Aorta (tissue), 5 donors: ENCODE measurements at regions not wholly inside any gene's neighbourhood (a gene's known extent, or its start where the extent isn't known, plus 50 kb on each side); places are given as distances from the start of the nearest gene placed in this dataset.

Experiments used
- ATAC-seq: fragments of 200-7000 bp; cut with Tn5 transposase; one replicate; pipeline ENCODE4 v1.9.1; 2022; ENCODE audit warnings: moderate library complexity; ENCODE audit not compliant: low FRiP score
- DNase-seq, 2 donors: peaks; one replicate each; pipeline ENCODE4 v3.0.0-alpha.2; 2020
- H3K27ac ChIP-seq, 2 donors: one replicate each; pipeline ENCODE4 v1.5.1; 2013; ENCODE audit warnings: low read length in 2 of 2, mild to moderate bottlenecking in 2 of 2, moderate library complexity in 2 of 2, control low read depth in 1 of 2, inconsistent platforms in 1 of 2, low read depth in 1 of 2
- H3K27me3 ChIP-seq, 2 donors: one replicate each; pipeline ENCODE4 v1.6.1; 2013; ENCODE audit warnings: control low read depth in 1 of 2, low read length in 1 of 2, mild to moderate bottlenecking in 1 of 2, moderate library complexity in 1 of 2; ENCODE audit not compliant: insufficient read depth in 2 of 2, control insufficient read depth in 1 of 2
- H3K36me3 ChIP-seq, 2 donors: one replicate each; pipeline ENCODE4 v1.6.1; 2013; ENCODE audit warnings: control low read depth in 1 of 2, low read length in 1 of 2, mild to moderate bottlenecking in 1 of 2; ENCODE audit not compliant: insufficient read depth in 2 of 2, control insufficient read depth in 1 of 2
- H3K4me1 ChIP-seq, 2 donors: one replicate each; pipeline ENCODE4 v1.6.1; 2013; ENCODE audit warnings: low read length in 2 of 2, control low read depth in 1 of 2, mild to moderate bottlenecking in 1 of 2, moderate library complexity in 1 of 2; ENCODE audit not compliant: insufficient read depth in 2 of 2, control insufficient read depth in 1 of 2
- H3K4me3 ChIP-seq, 2 donors: one replicate each; pipeline ENCODE4 v1.5.1; 2013; ENCODE audit warnings: low read length in 2 of 2, control low read depth in 1 of 2, mild to moderate bottlenecking in 1 of 2
- H3K9me3 ChIP-seq: one replicate; pipeline ENCODE4 v1.6.1; 2013; ENCODE audit warnings: mild to moderate bottlenecking, low read length; ENCODE audit not compliant: control insufficient read depth
- WGBS, 2 donors: extraction: QIAGEN DNeasy Blood & Tissue Kit; methylation state at CpG; one replicate each; pipeline ENCODE4 v1.1.7; 2013; 5-methylcytosine and 5-hydroxymethylcytosine counted together
- intact Hi-C, 2 donors: fragments of 100-400 bp; cut with DNase I; formaldehyde crosslinking; loops; one replicate each; pipeline versions ENCODE4 v1.14.2 to v1.15.0; 2022
- donor health status: healthy with polysubstance abuse.
- donor health status: Bipolar disorder and iron deficiency.
- donor health status: DM: no; HTN: no; CAD: no.
- donor health status: DM: no; HTN: no; CAD: no.
- donor health status: DM: yes; HTN: yes; CAD: no.

- Histone ChIP-seq H3K4me1 (no peaks in the 10 kb centered on the region), H3K9me3 (no peaks in the 10 kb centered on the region), H3K4me3 (no peak overlapping the region), H3K27me3 (no peaks in the 10 kb centered on the region), H3K27ac (no peak overlapping the region), H3K36me3 (no peaks in the 10 kb centered on the region)
- DNase-seq (no peak), ATAC-seq (no peak)
- intact Hi-C loops: no loop called here
- 67 to 69% methylated on average over 5 of the region's 5 CpGs for WGBS, 2 donors
Observed at GRCh38 chr17:54237911-54238515, 415.3 kb downstream of the KIF2B start.

GRCh38 chr17:54239291-54239690, 416.6 kb downstream of the KIF2B start:
- no peak for ATAC-seq
- intact Hi-C loops: no loop called here
- no peaks in the 10 kb centered on the region for H3K27me3 ChIP-seq
- no peaks in the 10 kb centered on the region for H3K4me1 ChIP-seq
- no peaks in the 10 kb centered on the region for H3K9me3 ChIP-seq
- no peak overlapping the region for H3K27ac ChIP-seq
- H3K36me3 ChIP-seq: no peaks in the 10 kb centered on the region
- no peak overlapping the region for H3K4me3 ChIP-seq
- no peak for DNase-seq

DNA sequence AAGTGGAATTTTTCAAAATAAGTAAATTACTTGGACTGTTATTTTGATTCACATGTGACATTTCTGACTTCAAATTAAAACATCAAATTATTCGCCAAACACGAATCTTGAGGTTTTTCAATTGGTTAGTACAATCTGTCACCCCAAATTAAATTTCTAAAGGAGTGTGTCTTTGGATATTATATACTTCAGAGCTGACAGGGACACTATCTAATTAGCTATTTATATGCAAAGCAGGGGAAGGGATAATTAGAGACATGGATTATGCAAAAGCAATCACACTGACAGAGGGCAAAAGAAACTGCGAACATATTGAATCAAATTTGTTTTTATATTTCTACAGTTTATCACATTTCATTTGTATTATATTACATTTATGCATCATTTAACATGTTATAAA, 433.0 kb downstream of the KIF2B start:
- ATAC-seq: no peak
- 81 to 83% methylated on average over 3 of the region's 3 CpGs for WGBS, 2 donors
- no peaks in the 10 kb centered on the region for H3K27me3 ChIP-seq
- intact Hi-C loops: no loop called here
- no peak for DNase-seq
- H3K27ac ChIP-seq: no peak overlapping the region
- no peak overlapping the region for H3K4me3 ChIP-seq
- H3K4me1 ChIP-seq: no peaks in the 10 kb centered on the region
- no peaks in the 10 kb centered on the region for H3K36me3 ChIP-seq
- no peaks in the 10 kb centered on the region for H3K9me3 ChIP-seq

- H3K27me3 ChIP-seq: peaks cover 0 to 2% of the 10 kb centered on the region in 2 donors
- 40 to 54% methylated on average over 4 of the region's 4 CpGs for WGBS, 2 donors
Observed at GRCh38 chr17:54256401-54256929, 433.7 kb downstream of the KIF2B start.

GRCh38 chr17:54257440-54257839, 434.7 kb downstream of the KIF2B start:
- WGBS, 2 donors: 34 to 68% methylated on average over 2 of the region's 2 CpGs
- no peaks in the 10 kb centered on the region for H3K36me3 ChIP-seq
- H3K4me3 ChIP-seq: no peak overlapping the region
- intact Hi-C loops: no loop called here
- H3K27me3 ChIP-seq: peaks cover 0 to 2% of the 10 kb centered on the region in 2 donors
- ATAC-seq: no peak
- no peaks in the 10 kb centered on the region for H3K9me3 ChIP-seq
- H3K4me1 ChIP-seq: no peaks in the 10 kb centered on the region
- H3K27ac ChIP-seq: no peak overlapping the region
- no peak for DNase-seq

More at GRCh38 chr17:54256401-54256929, 433.7 kb downstream of the KIF2B start:
- H3K4me1 ChIP-seq: no peaks in the 10 kb centered on the region
- DNase-seq: no peak
- no peaks in the 10 kb centered on the region for H3K9me3 ChIP-seq
- H3K4me3 ChIP-seq: no peak overlapping the region
- intact Hi-C loops: no loop called here
- H3K27ac ChIP-seq: no peak overlapping the region
- no peak for ATAC-seq
- no peaks in the 10 kb centered on the region for H3K36me3 ChIP-seq

GRCh38 chr17:54259476-54259875, 436.7 kb downstream of the KIF2B start:
- WGBS, 2 donors: 24 to 26% methylated on average over 4 of the region's 4 CpGs
- intact Hi-C loops: no loop called here
- ATAC-seq: no peak
- Histone ChIP-seq H3K4me1 (no peaks in the 10 kb centered on the region), H3K36me3 (no peaks in the 10 kb centered on the region), H3K4me3 (no peak overlapping the region), H3K9me3 (no peaks in the 10 kb centered on the region), H3K27ac (no peak overlapping the region), H3K27me3 (peaks cover 0 to 2% of the 10 kb centered on the region in 2 donors)
- DNase-seq: no peak

GRCh38 chr17:54261465-54261864, 438.7 kb downstream of the KIF2B start:
- ATAC-seq (no peak), DNase-seq (no peak)
- H3K27me3 ChIP-seq: peaks cover 0 to 2% of the 10 kb centered on the region in 2 donors
- intact Hi-C loops: no loop called here
- H3K4me3 ChIP-seq: no peak overlapping the region
- no peaks in the 10 kb centered on the region for H3K4me1 ChIP-seq
- WGBS, 2 donors: 86 to 89% methylated on average over 2 of the region's 2 CpGs
- no peaks in the 10 kb centered on the region for H3K9me3 ChIP-seq
- H3K36me3 ChIP-seq: no peaks in the 10 kb centered on the region
- no peak overlapping the region for H3K27ac ChIP-seq

DNA sequence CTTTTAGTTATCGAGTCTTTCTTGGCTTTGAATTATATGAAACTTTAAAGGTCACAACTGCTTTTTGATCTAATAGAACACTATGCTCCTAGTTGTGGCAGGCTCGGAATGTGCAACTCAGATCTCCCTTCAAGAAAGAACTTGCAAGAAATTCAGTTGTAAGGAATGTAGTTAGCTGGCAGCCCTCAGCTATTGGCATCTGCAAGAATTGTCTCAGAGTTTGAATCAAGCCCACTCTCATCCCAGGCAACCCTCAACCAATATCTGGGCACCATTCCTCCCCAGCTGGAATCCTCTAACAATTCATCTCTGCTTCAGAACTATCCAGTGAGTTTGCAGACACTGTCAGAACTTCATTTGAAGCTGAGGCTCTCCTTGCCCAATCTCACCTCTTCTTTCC, 447.2 kb downstream of the KIF2B start:
- ATAC-seq: no peak
- intact Hi-C loops: no loop called here
- 18 to 37% methylated on average over 2 of the region's 2 CpGs for WGBS, 2 donors

DNA sequence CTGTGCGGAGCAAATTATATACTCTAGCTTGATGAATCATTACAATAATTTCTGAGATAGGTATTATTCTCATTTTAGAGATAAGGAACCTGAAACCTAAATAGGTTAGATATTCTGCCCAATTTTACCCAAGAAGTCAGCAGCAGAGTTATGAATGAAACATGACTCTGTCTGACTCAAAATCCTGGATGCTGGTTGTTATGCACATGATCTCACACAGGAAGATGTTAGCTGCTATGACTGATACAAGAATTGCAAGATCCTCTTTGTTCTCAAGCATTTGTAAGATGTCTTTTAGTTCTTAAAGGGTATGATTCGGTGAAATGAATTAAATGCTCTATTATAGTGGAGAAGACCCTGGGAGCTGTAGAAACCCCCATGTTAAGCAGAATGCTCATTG, 447.8 kb downstream of the KIF2B start:
- H3K9me3 ChIP-seq: no peaks in the 10 kb centered on the region
- 68 to 70% methylated on average over 2 of the region's 2 CpGs for WGBS, 2 donors

More for the DNA sequence above, 447.2 kb downstream of the KIF2B start:
- H3K4me1 ChIP-seq: no peaks in the 10 kb centered on the region
- no peaks in the 10 kb centered on the region for H3K27me3 ChIP-seq
- no peaks in the 10 kb centered on the region for H3K36me3 ChIP-seq
- H3K4me3 ChIP-seq: no peak overlapping the region
- no peaks in the 10 kb centered on the region for H3K9me3 ChIP-seq
- DNase-seq: no peak
- no peak overlapping the region for H3K27ac ChIP-seq

More for the DNA sequence above, 447.8 kb downstream of the KIF2B start:
- ATAC-seq: no peak
- intact Hi-C loops: no loop called here
- H3K4me3 ChIP-seq: no peak overlapping the region
- no peaks in the 10 kb centered on the region for H3K36me3 ChIP-seq
- H3K27me3 ChIP-seq: no peaks in the 10 kb centered on the region
- no peaks in the 10 kb centered on the region for H3K4me1 ChIP-seq
- DNase-seq: no peak
- no peak overlapping the region for H3K27ac ChIP-seq
